Ovary (tissue), 3 donors: ENCODE measurements at regions not wholly inside any gene's neighbourhood (a gene's known extent, or its start where the extent isn't known, plus 50 kb on each side); places are given as distances from the start of the nearest gene placed in this dataset.

Source experiments
- CTCF ChIP-seq, 3 donors: fragments of 450-650 bp in 2 of 3; fragments of 200-600 bp in 1 of 3; IDR thresholded peaks; one replicate each; pipeline versions ENCODE4 v1.5.1 to v1.8.0; 2016 to 2022; ENCODE audit warnings: antibody characterized with exemption in 3 of 3, mild to moderate bottlenecking in 1 of 3
- POLR2A ChIP-seq: fragments of 450-650 bp; IDR thresholded peaks from one replicate; pipeline ENCODE4 v1.6.1; 2017; ENCODE audit warnings: antibody characterized with exemption, mild to moderate bottlenecking, moderate library complexity
- donor health status: DM: no; HTN: no; CAD: no.

- TF ChIP-seq CTCF (IDR thresholded peaks at IDR 0.05) (no peak), POLR2A (no peak)
These were observed 368.6 kb upstream of the IRX2 start for GRCh38 chr5:3120028-3120427.
